Progenitor cell of endocrine pancreas (in vitro differentiated cells): ENCODE measurements at regions not wholly inside any gene's neighbourhood (a gene's known extent, or its start where the extent isn't known, plus 50 kb on each side); places are given as distances from the start of the nearest gene placed in this dataset.

Source experiments
- DNase-seq: peaks from one replicate; pipeline ENCODE4 v3.0.0; 2021; ENCODE audit warnings: low spot score; ENCODE audit not compliant: unreplicated experiment
- H3K27ac Mint-ChIP-seq: 2 replicates; pipeline ENCODE4 v1.8.0; 2021; ENCODE audit warnings: mild to moderate bottlenecking, moderate library complexity, mixed read lengths
- H3K27me3 Mint-ChIP-seq: 2 replicates; pipeline ENCODE4 v1.8.0; 2021; ENCODE audit warnings: mixed read lengths
- H3K36me3 Mint-ChIP-seq: 2 replicates; pipeline ENCODE4 v1.8.0; 2022; ENCODE audit warnings: mixed read lengths; ENCODE audit not compliant: insufficient read depth
- H3K4me1 Mint-ChIP-seq: 2 replicates; pipeline ENCODE4 v1.8.0; 2021; ENCODE audit warnings: low read depth, mixed read lengths
- H3K4me3 Mint-ChIP-seq: 2 replicates; pipeline ENCODE4 v1.8.0; 2021; ENCODE audit warnings: low read depth, mild to moderate bottlenecking, moderate library complexity, mixed read lengths
- H3K9me3 Mint-ChIP-seq: 2 replicates; pipeline ENCODE4 v1.8.0; 2021; ENCODE audit warnings: low read depth, mixed read lengths
- TF ChIP-seq, protein P1 (sequence below): fragments of 200-600 bp; sonication (generic); IDR thresholded peaks from one replicate; pipeline ENCODE4 v1.5.0; 2021; ENCODE audit warnings: antibody characterized with exemption, mild to moderate bottlenecking; ENCODE audit not compliant: unreplicated experiment

DNA sequence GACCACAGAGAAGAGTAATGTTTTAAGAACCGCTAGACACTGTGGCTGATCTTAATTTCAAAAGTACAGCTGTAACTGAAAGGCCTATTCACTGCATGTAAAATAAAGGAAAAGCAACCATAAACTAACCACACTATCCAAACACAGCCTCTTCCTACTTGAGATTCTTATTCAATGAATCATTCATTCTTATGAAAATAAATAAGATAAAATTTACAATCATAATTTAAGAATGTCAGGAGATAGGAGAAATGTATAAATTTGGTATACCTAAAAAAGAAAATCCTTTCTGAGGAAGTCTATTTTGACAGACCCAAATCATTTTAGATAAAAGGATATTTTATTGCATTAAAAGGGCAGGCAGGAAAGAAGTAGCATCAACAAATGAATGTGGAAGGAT, 533.5 kb upstream of the ZNF385D start:
- H3K27me3 Mint-ChIP-seq: no peaks in the 10 kb centered on the region
- TF ChIP-seq, protein P1, sequence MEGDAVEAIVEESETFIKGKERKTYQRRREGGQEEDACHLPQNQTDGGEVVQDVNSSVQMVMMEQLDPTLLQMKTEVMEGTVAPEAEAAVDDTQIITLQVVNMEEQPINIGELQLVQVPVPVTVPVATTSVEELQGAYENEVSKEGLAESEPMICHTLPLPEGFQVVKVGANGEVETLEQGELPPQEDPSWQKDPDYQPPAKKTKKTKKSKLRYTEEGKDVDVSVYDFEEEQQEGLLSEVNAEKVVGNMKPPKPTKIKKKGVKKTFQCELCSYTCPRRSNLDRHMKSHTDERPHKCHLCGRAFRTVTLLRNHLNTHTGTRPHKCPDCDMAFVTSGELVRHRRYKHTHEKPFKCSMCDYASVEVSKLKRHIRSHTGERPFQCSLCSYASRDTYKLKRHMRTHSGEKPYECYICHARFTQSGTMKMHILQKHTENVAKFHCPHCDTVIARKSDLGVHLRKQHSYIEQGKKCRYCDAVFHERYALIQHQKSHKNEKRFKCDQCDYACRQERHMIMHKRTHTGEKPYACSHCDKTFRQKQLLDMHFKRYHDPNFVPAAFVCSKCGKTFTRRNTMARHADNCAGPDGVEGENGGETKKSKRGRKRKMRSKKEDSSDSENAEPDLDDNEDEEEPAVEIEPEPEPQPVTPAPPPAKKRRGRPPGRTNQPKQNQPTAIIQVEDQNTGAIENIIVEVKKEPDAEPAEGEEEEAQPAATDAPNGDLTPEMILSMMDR: no peak
- no peak overlapping the region for H3K27ac Mint-ChIP-seq
- no peak overlapping the region for H3K4me3 Mint-ChIP-seq
- peaks cover 3% of the 10 kb centered on the region for H3K9me3 Mint-ChIP-seq
- DNase-seq: no peak
- no peaks in the 10 kb centered on the region for H3K36me3 Mint-ChIP-seq
- H3K4me1 Mint-ChIP-seq: peaks cover 2% of the 10 kb centered on the region

- Mint-ChIP-seq H3K27me3 (no peaks in the 10 kb centered on the region), H3K4me1 (no peaks in the 10 kb centered on the region), H3K36me3 (no peaks in the 10 kb centered on the region), H3K9me3 (no peaks in the 10 kb centered on the region), H3K4me3 (no peak overlapping the region), H3K27ac (no peak overlapping the region)
- no peak for DNase-seq
- TF ChIP-seq, protein P1: no peak
Measured at GRCh38 chr3:22288756-22289155, 537.7 kb upstream of the ZNF385D start.

DNA sequence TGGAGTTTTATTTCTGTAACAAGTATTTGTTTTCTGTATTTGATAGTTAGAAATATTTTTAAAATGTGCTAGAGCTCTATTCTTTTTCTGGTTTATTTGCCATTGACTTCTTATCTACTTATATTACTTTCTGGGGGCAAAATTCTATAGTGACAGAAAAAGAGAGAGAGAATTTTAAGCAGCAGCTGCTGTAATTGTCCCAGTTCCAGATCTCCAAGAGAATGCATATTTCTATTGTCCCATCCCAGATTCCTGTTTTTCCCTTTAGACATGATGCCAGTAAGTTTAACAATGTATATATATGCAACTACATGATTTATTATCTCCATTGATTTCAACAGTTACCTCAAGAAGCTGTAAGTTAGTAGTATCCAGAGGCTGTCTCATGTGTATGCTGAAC, 541.7 kb upstream of the ZNF385D start:
- DNase-seq: no peak
- H3K4me3 Mint-ChIP-seq: no peak overlapping the region
- no peak overlapping the region for H3K27ac Mint-ChIP-seq
- H3K4me1 Mint-ChIP-seq: no peaks in the 10 kb centered on the region
- H3K9me3 Mint-ChIP-seq: no peaks in the 10 kb centered on the region
- TF ChIP-seq, protein P1: no peak
- no peaks in the 10 kb centered on the region for H3K36me3 Mint-ChIP-seq
- H3K27me3 Mint-ChIP-seq: no peaks in the 10 kb centered on the region

DNA sequence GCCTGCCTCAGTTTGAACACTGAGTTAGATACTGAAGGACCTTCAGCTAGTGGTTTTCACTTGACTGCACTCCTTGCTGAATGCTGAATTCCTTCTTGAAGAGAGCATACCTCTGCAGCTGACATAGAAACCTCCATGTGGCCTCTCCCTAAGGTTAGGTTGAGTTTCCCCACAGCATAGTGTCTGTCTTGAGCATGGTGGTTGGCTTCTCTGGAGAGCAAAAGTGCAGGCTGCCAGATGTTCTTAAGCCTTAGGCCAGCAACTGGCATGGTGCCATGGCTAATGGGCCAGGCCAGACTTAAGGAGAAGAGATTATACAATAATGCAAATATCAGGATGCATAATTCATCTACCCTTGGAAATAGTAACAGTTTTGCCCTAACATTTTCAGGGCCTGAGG, 545.6 kb upstream of the ZNF385D start:
- no peak overlapping the region for H3K4me3 Mint-ChIP-seq
- no peaks in the 10 kb centered on the region for H3K36me3 Mint-ChIP-seq
- no peak overlapping the region for H3K27ac Mint-ChIP-seq
- TF ChIP-seq, protein P1: no peak
- no peak for DNase-seq
- no peaks in the 10 kb centered on the region for H3K27me3 Mint-ChIP-seq
- H3K4me1 Mint-ChIP-seq: no peaks in the 10 kb centered on the region
- peaks cover 8% of the 10 kb centered on the region for H3K9me3 Mint-ChIP-seq

DNA sequence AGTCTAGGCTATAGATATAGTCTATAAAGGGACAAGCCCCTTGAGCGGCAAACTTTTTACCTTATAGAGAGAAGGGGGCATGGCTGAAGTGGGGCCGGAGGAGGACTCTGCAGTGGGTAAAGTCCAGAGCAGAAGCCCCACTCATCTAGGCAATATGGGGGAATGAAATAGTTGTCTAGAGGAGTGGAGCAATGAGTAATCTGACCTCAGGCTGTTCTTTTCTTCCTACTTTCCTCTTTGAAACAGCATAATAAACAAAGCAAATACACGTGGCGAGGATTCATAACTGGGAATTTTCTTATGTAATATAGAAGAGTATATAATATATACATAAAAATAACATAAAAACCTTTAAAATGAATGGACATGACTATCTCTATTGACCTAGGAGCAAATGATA, 546.4 kb upstream of the ZNF385D start:
- Mint-ChIP-seq H3K27me3 (no peaks in the 10 kb centered on the region), H3K36me3 (no peaks in the 10 kb centered on the region), H3K27ac (no peak overlapping the region), H3K4me1 (no peaks in the 10 kb centered on the region), H3K9me3 (peaks cover 8% of the 10 kb centered on the region), H3K4me3 (no peak overlapping the region)
- TF ChIP-seq, protein P1: no peak
- DNase-seq: no peak
